GM19397 (cell line): ENCODE measurements at regions not wholly inside any gene's neighbourhood (a gene's known extent, or its start where the extent isn't known, plus 50 kb on each side); places are given as distances from the start of the nearest gene placed in this dataset.

Source experiments
- ATAC-seq: cut with Tn5 transposase; IDR thresholded peaks from one replicate; pipeline ENCODE4 v1.9.1; 2021; ENCODE audit warnings: mild to moderate bottlenecking, moderate library complexity; ENCODE audit not compliant: unreplicated experiment

DNA sequence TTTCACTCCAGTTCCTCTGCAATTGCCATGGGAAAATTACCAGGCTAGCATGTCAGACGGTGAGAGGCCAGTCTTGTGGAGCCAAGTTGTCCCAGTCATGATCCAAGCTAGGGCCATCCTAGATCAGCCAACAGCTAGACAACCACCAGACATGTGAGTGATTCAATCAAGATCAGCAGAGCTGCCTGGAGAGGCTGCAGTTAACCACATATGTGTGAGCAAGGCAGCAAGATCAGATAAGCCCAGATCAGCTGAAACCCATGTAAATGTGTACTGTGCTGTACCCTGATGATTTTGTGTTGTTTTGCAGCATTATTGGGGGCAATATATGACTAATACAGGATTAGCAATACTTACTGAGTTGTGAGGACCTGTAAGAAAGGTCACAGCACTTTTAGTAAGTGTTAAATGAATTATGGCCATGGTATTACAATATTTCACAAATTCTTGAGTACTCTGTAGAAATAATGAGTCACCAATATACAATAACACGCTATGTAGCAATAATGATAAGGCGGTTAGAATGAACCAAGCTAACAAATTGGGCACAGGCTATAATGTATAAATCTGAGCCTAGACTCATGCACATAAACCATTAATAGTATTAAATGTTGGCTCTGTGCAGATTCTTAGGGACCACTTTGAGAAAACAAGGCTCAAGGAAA is 91.4 kb downstream of the SUDS3 start:
- ATAC-seq, result no peak

GRCh38 chr12:118472940-118473339 is 96.6 kb downstream of the SUDS3 start:
- no peak for ATAC-seq

DNA sequence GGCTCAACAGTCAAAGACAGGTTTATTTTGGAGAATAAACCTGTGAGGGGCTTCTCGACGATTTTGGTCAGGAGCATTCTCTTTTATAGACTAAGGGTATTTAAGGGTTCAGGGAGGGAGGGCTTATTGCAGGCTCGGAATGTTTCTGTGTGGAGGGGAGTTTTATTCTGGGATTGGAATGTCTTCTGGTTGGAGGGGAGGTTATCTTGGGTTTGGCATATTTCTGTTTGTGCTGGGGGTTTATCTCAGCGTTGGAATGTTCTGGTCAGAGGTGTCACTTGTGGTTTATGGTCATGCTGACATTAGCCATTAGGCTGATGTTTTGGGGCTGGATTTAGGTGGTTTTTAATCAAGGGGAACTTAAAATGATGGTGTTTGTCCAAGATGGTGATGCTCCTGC is 103.9 kb downstream of the SUDS3 start:
- ATAC-seq, result no peak

DNA sequence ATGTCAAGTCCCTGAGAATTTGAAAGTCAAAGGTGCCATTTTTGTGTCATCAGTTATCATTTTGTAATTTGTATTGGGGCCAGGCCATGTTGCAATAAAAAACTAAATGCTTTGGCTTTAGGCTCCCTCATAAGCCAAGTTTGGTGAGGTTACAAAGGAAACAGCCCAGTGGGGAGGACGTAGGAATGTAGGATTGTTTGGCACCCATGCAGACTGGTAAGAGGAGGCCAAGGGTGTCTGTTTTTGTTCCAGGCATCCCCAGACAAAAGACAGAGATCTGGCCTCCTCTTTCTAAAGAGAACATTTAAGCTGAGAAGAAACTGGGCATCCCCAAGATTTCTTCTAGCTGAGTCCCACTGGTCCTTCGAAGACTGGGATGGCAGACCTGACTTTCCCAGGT is 111.7 kb downstream of the SUDS3 start:
- no peak for ATAC-seq

- no peak for ATAC-seq
Observed at GRCh38 chr12:118493962-118494361, 117.6 kb downstream of the SUDS3 start.

DNA sequence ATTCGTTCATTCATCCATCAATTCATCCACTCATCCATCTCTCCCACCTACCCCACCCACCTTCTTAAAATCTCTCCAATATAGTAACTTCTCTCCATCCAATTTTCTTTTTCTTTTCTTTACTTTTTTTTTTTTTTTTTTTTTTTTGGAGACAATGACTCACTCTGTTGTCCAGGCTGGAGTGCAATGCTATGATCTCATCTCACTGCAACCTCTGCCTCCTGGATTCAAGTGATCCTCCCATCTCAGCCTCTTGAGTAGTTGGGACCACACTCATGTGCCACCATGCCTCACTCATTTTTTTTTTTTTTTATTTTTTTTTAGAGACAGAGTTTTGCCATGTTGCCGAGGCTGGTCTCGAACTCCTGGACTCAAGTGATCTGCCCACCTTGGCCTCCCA is 118.4 kb downstream of the SUDS3 start:
- no peak for ATAC-seq

DNA sequence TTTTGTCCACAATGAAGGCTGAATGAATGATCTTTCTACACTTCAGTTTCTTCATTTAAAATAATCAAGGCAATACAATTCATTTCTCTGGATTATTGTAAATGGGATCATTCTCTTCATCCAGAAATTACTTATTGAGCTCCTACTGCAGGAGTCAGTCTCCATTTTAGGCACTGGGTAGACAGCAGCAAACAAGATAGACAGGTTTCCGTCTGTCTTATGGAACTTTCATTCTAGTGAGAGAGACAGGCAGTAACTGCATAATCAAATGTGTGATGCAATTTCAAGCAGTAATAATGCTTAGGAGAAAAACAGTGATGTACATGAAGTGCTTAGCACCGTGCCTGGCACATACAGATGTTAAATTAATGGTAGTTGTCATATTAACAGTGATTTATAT is 118.9 kb downstream of the SUDS3 start:
- no peak for ATAC-seq

- no peak for ATAC-seq
Observed at GRCh38 chr12:118498171-118498570, 121.8 kb downstream of the SUDS3 start.

GRCh38 chr12:118500299-118500698 is 123.9 kb downstream of the SUDS3 start:
- ATAC-seq, result no peak

GRCh38 chr12:118501489-118501888 is 125.1 kb downstream of the SUDS3 start:
- ATAC-seq, result no peak

GRCh38 chr12:118503476-118503875 is 127.1 kb downstream of the SUDS3 start:
- no peak for ATAC-seq

DNA sequence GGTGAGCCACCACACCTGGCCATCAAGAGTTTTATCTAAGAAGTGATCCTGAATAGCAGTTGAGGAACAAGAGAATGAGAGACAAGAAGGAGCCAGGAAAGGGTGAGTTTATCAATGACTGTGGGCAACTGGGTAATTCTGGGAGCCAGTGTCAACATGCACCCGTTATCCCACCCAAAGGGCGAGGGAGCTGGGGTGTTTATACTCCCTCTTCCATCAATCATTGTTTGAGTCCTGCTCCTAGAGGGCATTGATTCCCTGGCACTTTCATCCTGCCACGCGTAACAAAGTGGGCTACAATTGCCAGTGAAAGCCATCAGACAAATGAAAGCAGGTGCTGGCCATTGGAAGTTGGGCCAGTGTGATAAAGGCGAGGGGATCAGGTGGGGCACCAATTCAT is 136.3 kb downstream of the SUDS3 start:
- no peak for ATAC-seq

- ATAC-seq, result no peak
Observed at GRCh38 chr12:118513611-118514010, 137.3 kb downstream of the SUDS3 start.

GRCh38 chr12:118514297-118514696 is 137.9 kb downstream of the SUDS3 start:
- no peak for ATAC-seq

DNA sequence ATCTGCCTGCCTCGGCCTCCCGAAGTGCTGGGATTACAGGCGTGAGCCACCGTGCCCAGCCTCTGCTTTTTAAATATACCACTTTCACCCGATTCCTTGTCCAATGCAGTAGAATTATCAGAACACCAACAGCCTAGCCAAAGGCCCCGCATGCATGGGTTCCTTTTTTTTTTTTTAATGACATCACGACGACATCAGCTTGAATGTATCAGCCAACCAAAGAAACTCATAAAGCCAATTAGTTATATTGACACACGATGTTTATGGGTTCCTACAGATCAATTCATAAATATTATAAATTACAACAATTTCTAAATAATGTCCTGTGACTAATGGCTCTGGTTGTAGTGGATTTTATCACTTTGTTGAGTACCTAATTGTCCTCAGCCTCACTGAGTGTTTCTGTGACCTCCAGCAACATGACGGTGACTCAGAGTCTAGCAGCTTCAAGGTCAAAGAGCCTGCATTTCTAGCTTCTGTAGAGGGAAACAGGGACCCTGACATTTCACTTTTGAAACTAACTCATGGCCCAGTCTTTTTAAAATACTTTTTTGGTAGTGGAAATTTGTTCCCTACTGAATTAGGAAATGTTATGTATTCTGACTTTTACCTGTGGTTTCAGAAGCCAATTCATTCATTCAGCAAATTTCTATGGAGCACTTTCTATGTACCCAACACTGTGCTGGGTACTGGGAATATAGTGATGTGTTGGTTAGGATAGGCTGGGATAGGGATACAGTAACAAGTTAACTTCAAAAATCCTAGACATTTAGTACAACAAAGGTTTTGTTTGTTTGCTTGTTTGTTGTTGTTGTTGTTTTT is 144.1 kb downstream of the SUDS3 start:
- ATAC-seq, result no peak

GRCh38 chr12:118521036-118521370 is 144.6 kb downstream of the SUDS3 start:
- ATAC-seq, result no peak

DNA sequence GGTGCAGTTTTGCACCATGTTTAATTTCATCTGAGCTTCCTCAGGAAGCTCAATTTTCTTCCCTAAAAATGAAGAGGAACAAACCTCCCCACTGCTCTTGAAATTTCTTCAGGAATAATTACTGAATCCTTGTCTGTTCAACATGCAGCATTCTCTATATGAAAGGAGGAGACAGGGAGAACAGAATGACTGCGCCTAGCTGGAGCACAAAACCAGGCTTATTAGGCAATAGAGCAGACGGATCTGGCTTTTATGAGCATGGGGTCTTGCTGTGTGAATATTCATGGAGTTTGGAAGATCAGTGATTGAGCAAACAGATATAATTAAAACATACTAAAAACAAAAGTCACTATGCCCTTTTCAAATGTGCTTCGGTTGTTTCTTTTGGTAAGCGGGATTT is 148.1 kb downstream of the SUDS3 start:
- no peak for ATAC-seq

DNA sequence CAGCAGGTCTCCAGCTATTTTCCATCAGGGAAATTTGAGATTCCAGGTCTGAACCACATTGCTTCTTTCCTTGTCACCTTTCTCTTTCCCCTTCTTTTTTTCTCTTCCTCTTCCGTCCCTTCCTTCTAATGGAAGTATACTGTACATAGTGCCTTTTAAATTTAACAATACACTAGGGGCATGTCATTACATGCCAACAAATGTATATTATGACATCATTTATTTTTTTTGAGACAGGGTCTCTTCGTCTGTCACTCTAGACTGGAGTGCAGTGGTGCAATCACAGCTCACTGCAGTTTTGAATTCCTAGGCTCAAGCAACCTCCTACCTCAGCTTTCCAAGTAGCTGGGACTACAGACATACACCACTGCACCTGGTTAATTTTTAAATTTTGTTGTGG is 148.9 kb downstream of the SUDS3 start:
- ATAC-seq, result no peak

- no peak for ATAC-seq
Observed at GRCh38 chr12:118526255-118527095, 150.1 kb downstream of the SUDS3 start.

DNA sequence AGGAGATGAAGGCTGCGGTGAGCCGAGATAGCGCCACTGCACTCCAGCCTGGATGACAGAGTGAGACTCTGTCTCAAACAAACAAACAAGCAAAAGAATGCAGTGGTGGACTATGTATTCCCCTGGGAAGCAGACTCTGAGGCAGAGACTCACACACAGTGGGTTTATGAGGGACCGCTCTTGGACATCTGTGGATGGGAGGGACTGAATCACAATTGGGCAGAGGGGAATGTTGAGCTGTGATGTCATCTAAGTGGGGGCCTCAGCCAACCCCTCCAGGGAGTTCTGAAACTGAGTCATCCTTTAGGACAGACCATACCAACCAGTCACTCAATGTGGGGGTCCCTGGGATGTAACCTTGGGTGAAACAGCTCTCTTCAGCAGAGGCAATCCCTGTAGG is 151.0 kb downstream of the SUDS3 start:
- ATAC-seq, result no peak

- no peak for ATAC-seq
Observed at GRCh38 chr12:118528625-118529024, 152.3 kb downstream of the SUDS3 start.

- ATAC-seq, result no peak
Observed at GRCh38 chr12:118534003-118534402, 157.6 kb downstream of the SUDS3 start.
